ENCODE measurements at regions not wholly inside any gene's neighbourhood (a gene's known extent, or its start where the extent isn't known, plus 50 kb on each side); places are given as distances from the start of the nearest gene placed in this dataset.

- no peak for TF ChIP-seq ZNF148 (tag by site-specific recombination; IDR thresholded peaks at IDR 0.05; ENCODE audit: borderline replicate concordance)
- no peak for TF ChIP-seq ZNF114 (tag by site-specific recombination; IDR thresholded peaks at IDR 0.05)
- peak; percentile 73; the same call in 1 of the 2 replicates for TF ChIP-seq ZNF266 (tag by site-specific recombination; IDR thresholded peaks at IDR 0.05; ENCODE audit: low read depth)
- no peak for TF ChIP-seq HOXC10 (CRISPR knock-in tag; IDR thresholded peaks at IDR 0.05)
- no peak for TF ChIP-seq KLF1 (tag by site-specific recombination; IDR thresholded peaks at IDR 0.05)
- TF ChIP-seq IKZF3 (tag by site-specific recombination; IDR thresholded peaks at IDR 0.05) = no peak
- TF ChIP-seq ZNF530 (tag by site-specific recombination; IDR thresholded peaks at IDR 0.05; ENCODE audit: low read depth) = peak; percentile 45; the same call in 1 of the 2 replicates
- TF ChIP-seq ZNF623 (tag by site-specific recombination; IDR thresholded peaks at IDR 0.05) = peak; percentile 79
- peak; percentile 83 for TF ChIP-seq ZNF433 (tag by site-specific recombination; IDR thresholded peaks at IDR 0.05; ENCODE audit: low read depth)
- peak; percentile 69 for TF ChIP-seq ZNF510 (tag by site-specific recombination; IDR thresholded peaks at IDR 0.05; ENCODE audit: insufficient replicate concordance)
- TF ChIP-seq ZBTB49 (tag by site-specific recombination; IDR thresholded peaks at IDR 0.05; ENCODE audit: low read depth) = no peak
- TF ChIP-seq ZNF341 (tag by site-specific recombination; IDR thresholded peaks at IDR 0.05; ENCODE audit: low read depth) = peak; percentile 37; the same call in 1 of the 2 replicates
- TF ChIP-seq SCRT1 (tag by site-specific recombination; IDR thresholded peaks at IDR 0.05; ENCODE audit: borderline replicate concordance) = 0 out of 2 replicates have a peak, but pooled peaks have one; percentile 10
- no peak for TF ChIP-seq ZSCAN30 (tag by site-specific recombination; IDR thresholded peaks at IDR 0.05)
- TF ChIP-seq ZBTB11 (tag by site-specific recombination; conservative IDR thresholded peaks at IDR 0.05; ENCODE audit: low read depth) = peak; percentile 84
- no peak for TF ChIP-seq ZNF398 (tag by site-specific recombination; IDR thresholded peaks at IDR 0.05)
- TF ChIP-seq ZNF362 (tag by site-specific recombination; IDR thresholded peaks at IDR 0.05) = no peak
- TF ChIP-seq GLI4 (tag by site-specific recombination; IDR thresholded peaks at IDR 0.05) = no peak
- TF ChIP-seq GLIS2 (tag by site-specific recombination; IDR thresholded peaks at IDR 0.05) = no peak
- no peak for TF ChIP-seq ZNF174 (tag by site-specific recombination; IDR thresholded peaks at IDR 0.05)
- TF ChIP-seq ZNF16 (tag by site-specific recombination; IDR thresholded peaks at IDR 0.05; ENCODE audit: low read depth) = no peak
- TF ChIP-seq ZNF654 (tag by site-specific recombination; IDR thresholded peaks at IDR 0.05; ENCODE audit: low read depth) = peak; percentile 73
- peak; percentile 63; the same call in 1 of the 2 replicates for TF ChIP-seq ZNF629 (tag by site-specific recombination; IDR thresholded peaks at IDR 0.05)
- TF ChIP-seq ZNF394 (tag by site-specific recombination; IDR thresholded peaks at IDR 0.05; ENCODE audit: borderline replicate concordance) = peak; percentile 95
- TF ChIP-seq ZNF221 (tag by site-specific recombination; IDR thresholded peaks at IDR 0.05; ENCODE audit: borderline replicate concordance) = no peak
These were observed 139.4 kb downstream of the EPC1 start (continued) for GRCh38 chr10:32207544-32207943.
